Uterus (tissue), 2 donors: ENCODE measurements at regions not wholly inside any gene's neighbourhood (a gene's known extent, or its start where the extent isn't known, plus 50 kb on each side); places are given as distances from the start of the nearest gene placed in this dataset.

Experiments used
- CTCF ChIP-seq, 4 experiments: fragments of 200-600 bp in 2 of 4; fragments of 450-650 bp in 2 of 4; sonication (generic) in 2 of 4; IDR thresholded peaks; one replicate each; pipeline ENCODE4 v1.5.1; 2016 to 2019; ENCODE audit warnings: antibody characterized with exemption in 4 of 4, mild to moderate bottlenecking in 2 of 4, moderate library complexity in 1 of 4
- POLR2A ChIP-seq, 2 donors: fragments of 450-650 bp; IDR thresholded peaks; one replicate each; pipeline ENCODE4 v1.6.1; 2016; ENCODE audit warnings: antibody characterized with exemption in 2 of 2, mild to moderate bottlenecking in 1 of 2, moderate library complexity in 1 of 2

- no peak for TF ChIP-seq CTCF (IDR thresholded peaks at IDR 0.05)
- no peak for TF ChIP-seq POLR2A (IDR thresholded peaks at IDR 0.05)
Measured at GRCh38 chr1:112841825-112842224, 114.2 kb downstream of the SLC16A1 start.
